Psoas muscle (tissue), 7 donors: ENCODE measurements at regions not wholly inside any gene's neighbourhood (a gene's known extent, or its start where the extent isn't known, plus 50 kb on each side); places are given as distances from the start of the nearest gene placed in this dataset.
A peak's percentile ranks its signal among the peaks of the same experiment; 100 is the strongest.

ENCODE experiments used
- ATAC-seq, 4 donors: fragments of 200-7000 bp; cut with Tn5 transposase; one replicate each; pipeline ENCODE4 v1.9.1; 2020; ENCODE audit warnings: moderate library complexity in 3 of 4, mild to moderate bottlenecking in 2 of 4
- DNase-seq, 2 donors: peaks; one replicate each; pipeline ENCODE4 v3.0.0-alpha.2; 2020
- H3K27ac ChIP-seq: fragments of 200-600 bp; one replicate; pipeline ENCODE4 v1.8.0; 2022
- H3K27me3 ChIP-seq, 3 donors: fragments of 200-600 bp in 1 of 3; one replicate each; pipeline versions ENCODE4 v1.6.1 to v1.8.0; 2013 to 2022; ENCODE audit warnings: low read length in 2 of 3, mild to moderate bottlenecking in 2 of 3, moderate library complexity in 1 of 3; ENCODE audit not compliant: insufficient read depth in 3 of 3
- H3K36me3 ChIP-seq, 2 donors: fragments of 200-600 bp in 1 of 2; one replicate each; pipeline versions ENCODE4 v1.6.1 to v1.8.0; 2013 to 2022; ENCODE audit warnings: low read depth in 1 of 2, mild to moderate bottlenecking in 1 of 2, moderate library complexity in 1 of 2; ENCODE audit not compliant: insufficient read depth in 1 of 2
- H3K4me1 ChIP-seq: fragments of 200-600 bp; one replicate; pipeline ENCODE4 v1.8.0; 2022
- H3K4me3 ChIP-seq: fragments of 200-600 bp; one replicate; pipeline ENCODE4 v1.8.0; 2022; ENCODE audit warnings: mild to moderate bottlenecking
- H3K9me3 ChIP-seq: fragments of 200-600 bp; one replicate; pipeline ENCODE4 v1.8.0; 2022
- WGBS, 3 donors: extraction: QIAGEN DNeasy Blood & Tissue Kit; methylation state at CpG; one replicate each; pipeline versions ENCODE4 v1.1.6 to v1.1.7; 2013; 5-methylcytosine and 5-hydroxymethylcytosine counted together
- intact Hi-C, 2 donors: fragments of 100-400 bp; cut with DNase I; formaldehyde crosslinking; loops; one replicate each; pipeline versions ENCODE4 v1.11.0 to v1.14.2; 2022
- TF ChIP-seq, protein P1 (sequence below): fragments of 200-600 bp; IDR thresholded peaks from one replicate; pipeline ENCODE4 v1.8.0; 2022; ENCODE audit warnings: antibody characterized with exemption
- donor health status: healthy with polysubstance abuse.
- donor health status: DM: no; HTN: no; CAD: no; lungs with moderate emphysema.
- donor health status: Bipolar disorder and iron deficiency.
- donor health status: healthy.
- donor health status: DM: yes; HTN: yes; CAD: no.
- donor health status: DM: no; HTN: no; CAD: no.
- donor health status: DM: yes; HTN: yes; CAD: no.

DNA sequence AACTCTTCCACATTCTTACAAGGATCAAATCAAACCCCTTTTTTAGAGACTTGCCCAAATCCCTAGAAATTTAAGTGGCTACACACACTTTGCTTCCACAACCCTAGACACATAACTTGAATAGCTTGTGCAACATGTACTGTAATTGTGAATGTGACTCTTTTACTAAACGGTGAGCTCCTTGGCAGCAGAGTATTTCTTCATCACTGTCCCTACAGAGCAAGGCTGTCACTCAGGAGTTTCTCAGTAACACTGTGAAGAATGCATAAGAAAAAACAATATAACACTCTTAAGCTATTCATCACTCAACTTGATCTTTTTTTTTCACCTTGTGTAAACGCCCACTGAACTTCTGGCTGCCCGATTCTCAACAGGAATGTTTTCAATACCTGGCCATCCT is 53.8 kb upstream of the ADAMTS18 start:
- TF ChIP-seq, protein P1, sequence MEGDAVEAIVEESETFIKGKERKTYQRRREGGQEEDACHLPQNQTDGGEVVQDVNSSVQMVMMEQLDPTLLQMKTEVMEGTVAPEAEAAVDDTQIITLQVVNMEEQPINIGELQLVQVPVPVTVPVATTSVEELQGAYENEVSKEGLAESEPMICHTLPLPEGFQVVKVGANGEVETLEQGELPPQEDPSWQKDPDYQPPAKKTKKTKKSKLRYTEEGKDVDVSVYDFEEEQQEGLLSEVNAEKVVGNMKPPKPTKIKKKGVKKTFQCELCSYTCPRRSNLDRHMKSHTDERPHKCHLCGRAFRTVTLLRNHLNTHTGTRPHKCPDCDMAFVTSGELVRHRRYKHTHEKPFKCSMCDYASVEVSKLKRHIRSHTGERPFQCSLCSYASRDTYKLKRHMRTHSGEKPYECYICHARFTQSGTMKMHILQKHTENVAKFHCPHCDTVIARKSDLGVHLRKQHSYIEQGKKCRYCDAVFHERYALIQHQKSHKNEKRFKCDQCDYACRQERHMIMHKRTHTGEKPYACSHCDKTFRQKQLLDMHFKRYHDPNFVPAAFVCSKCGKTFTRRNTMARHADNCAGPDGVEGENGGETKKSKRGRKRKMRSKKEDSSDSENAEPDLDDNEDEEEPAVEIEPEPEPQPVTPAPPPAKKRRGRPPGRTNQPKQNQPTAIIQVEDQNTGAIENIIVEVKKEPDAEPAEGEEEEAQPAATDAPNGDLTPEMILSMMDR, result no peak
- intact Hi-C loops, result no loop called here
- no peak for ATAC-seq
- Histone ChIP-seq H3K27me3 (no peaks in the 10 kb centered on the region), H3K4me1 (no peaks in the 10 kb centered on the region), H3K36me3 (no peaks in the 10 kb centered on the region), H3K4me3 (no peak overlapping the region), H3K9me3 (no peaks in the 10 kb centered on the region), H3K27ac (no peak overlapping the region)
- no peak for DNase-seq
- 21 to 38% (median 27%) methylated on average over 3 of the region's 3 CpGs for WGBS, 3 donors

DNA sequence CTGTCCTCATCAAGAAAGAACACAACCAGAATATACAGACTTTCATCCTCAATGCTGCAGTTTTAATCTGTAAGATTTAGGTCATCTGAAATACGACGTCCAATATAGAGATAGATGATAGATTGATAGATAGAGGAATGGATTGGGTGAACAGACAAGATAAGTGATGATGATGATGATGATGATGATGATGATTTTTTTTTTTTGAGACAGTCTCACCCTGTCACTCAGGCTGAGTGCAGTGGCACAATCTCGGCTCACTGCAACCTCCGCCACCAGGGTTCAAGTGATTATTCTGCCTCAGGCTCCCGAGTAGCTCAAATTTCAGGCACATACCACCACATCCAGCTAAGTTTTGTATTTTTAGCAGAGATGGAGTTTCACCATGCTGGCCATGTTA is 56.3 kb upstream of the ADAMTS18 start:
- TF ChIP-seq, protein P1, result no peak
- DNase-seq, result no peak
- no peak for ATAC-seq
- Histone ChIP-seq H3K27ac (no peak overlapping the region), H3K4me1 (no peaks in the 10 kb centered on the region), H3K36me3 (no peaks in the 10 kb centered on the region), H3K4me3 (no peak overlapping the region), H3K27me3 (no peaks in the 10 kb centered on the region), H3K9me3 (no peaks in the 10 kb centered on the region)
- WGBS, 3 donors, result 57 to 71% (median 60%) methylated on average over 5 of the region's 5 CpGs
- intact Hi-C loops, result no loop called here

DNA sequence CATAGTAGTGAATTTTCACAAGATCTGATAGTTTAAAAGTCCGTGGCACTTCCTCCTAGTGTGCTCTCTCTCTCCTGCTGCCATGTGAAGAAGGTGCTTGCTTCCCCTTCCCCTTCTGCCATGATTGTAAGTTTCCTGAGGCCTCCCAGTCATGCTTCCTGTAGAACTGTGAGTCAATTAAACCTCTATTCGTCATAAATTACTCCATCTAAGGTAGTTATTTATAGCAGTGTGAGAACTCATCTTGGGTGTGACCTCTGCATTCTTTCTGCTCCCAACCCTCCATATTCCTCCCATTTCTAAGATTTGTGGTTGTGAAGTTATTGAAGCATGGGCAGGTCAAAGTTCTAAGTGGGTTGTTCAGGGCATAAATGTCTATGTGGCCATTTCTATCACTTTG is 62.1 kb upstream of the ADAMTS18 start:
- Histone ChIP-seq H3K4me3 (no peak overlapping the region), H3K9me3 (no peaks in the 10 kb centered on the region), H3K4me1 (no peaks in the 10 kb centered on the region), H3K27ac (no peak overlapping the region), H3K27me3 (no peaks in the 10 kb centered on the region), H3K36me3 (no peaks in the 10 kb centered on the region)
- DNase-seq (no peak), ATAC-seq (no peak)
- 59 to 77% (median 74%) methylated on average over 2 of the region's 2 CpGs for WGBS, 3 donors
- intact Hi-C loops, result no loop called here
- TF ChIP-seq, protein P1, result no peak

DNA sequence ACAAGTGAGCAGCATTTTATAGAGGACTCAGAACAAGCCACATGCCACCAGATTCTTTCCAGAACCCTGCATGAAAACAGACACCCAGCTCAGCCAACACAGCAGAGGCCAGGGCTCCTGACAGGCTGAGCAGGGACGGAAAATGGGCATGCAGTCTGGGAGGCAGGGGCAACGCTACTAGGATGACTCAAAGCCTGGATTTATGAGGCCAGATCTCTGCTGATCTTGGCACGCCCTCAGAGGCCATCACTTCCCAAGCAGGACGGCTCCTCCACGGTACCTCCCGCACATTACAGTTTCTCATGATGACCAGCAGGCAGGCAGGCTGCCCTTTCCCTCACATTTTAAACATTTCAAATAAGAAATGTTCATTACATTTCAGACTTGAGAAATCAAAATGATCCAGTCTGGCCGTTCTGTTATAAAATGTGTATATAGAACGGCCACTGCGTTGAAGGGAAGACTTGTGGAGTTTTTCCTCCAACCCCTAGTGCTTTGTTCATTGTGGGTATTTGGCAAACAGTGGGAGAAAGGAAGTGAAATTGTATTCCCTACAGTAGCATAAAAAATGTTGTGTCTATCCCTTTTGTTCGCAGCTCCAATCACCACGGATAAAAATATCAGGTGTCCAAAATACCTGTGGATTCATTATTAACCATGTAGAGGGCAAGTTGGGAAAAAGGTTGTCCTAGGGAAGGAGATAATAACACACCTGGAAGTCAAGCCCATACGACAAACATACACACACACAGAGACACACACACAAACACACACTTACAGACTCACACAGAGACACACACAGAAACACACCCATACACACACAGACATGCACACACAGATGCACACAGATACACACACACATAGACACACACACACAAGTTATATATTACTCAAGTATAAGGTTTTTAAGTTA is 64.8 kb upstream of the ADAMTS18 start:
- ATAC-seq (no peak), DNase-seq (peak; percentile 37 to 53)
- TF ChIP-seq, protein P1, result no peak
- Histone ChIP-seq H3K27ac (no peak overlapping the region), H3K27me3 (no peaks in the 10 kb centered on the region), H3K4me1 (no peaks in the 10 kb centered on the region), H3K9me3 (no peaks in the 10 kb centered on the region), H3K36me3 (no peaks in the 10 kb centered on the region), H3K4me3 (no peak overlapping the region)
- intact Hi-C loops, result no loop called here
- whole genome bisulfite sequencing, 3 donors, result 14 to 18% (median 16%) methylated on average over 12 of the region's 12 CpGs

DNA sequence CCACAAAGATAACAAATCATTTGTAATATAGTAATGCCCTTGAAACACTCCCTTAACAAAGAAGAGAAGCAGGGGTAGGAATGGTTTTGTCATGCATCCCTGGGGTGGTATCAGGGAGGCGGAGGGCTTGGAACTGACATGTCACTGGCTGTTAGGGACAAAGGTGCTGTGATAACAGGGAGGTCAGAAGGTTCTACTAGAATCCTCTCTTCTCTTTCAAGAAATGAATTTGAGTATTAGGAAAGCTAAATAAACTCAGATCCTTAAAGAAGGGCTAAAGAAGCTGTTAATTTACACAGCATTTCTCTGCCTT is 65.4 kb upstream of the ADAMTS18 start:
- Histone ChIP-seq H3K9me3 (no peaks in the 10 kb centered on the region), H3K36me3 (no peaks in the 10 kb centered on the region), H3K27me3 (no peaks in the 10 kb centered on the region), H3K4me3 (no peak overlapping the region), H3K4me1 (no peaks in the 10 kb centered on the region), H3K27ac (no peak overlapping the region)
- intact Hi-C loops, result no loop called here
- ATAC-seq (no peak), DNase-seq (no peak)
- WGBS, 3 donors, result 87 to 95% (median 93%) methylated on average over 1 of the region's 1 CpG
- TF ChIP-seq, protein P1, result no peak
